ENCODE measurements at regions not wholly inside any gene's neighbourhood (a gene's known extent, or its start where the extent isn't known, plus 50 kb on each side); places are given as distances from the start of the nearest gene placed in this dataset.

GRCh38 chr4:30380404-30380998, 339.7 kb upstream of the PCDH7 start:
- CTCF ChIA-PET: interaction anchor here (0.6 to 1.4 kb wide), 7 partner anchors 8 to 56 kb away, joined by 3 to 5 read pairs (median 3); no protein-coding TSS in a partner anchor
- peak; percentile 75 for TF ChIP-seq CTCF (IDR thresholded peaks at IDR 0.05; ENCODE audit: control extremely low read depth, extremely low read depth, low read depth, missing control alignments)
- POLR2A ChIA-PET: no interaction called here
- peak; percentile 12 for DNase-seq (ENCODE audit: extremely low spot score)

- no peak for DNase-seq (ENCODE audit: extremely low spot score)
- POLR2A ChIA-PET: no interaction called here
- CTCF ChIA-PET: interaction anchor here (1.2 kb wide), 1 partner anchor 14 kb away, joined by 3 read pairs; no protein-coding TSS in a partner anchor
- no peak for TF ChIP-seq CTCF (IDR thresholded peaks at IDR 0.05; ENCODE audit: control extremely low read depth, extremely low read depth, low read depth, missing control alignments)
Measured at GRCh38 chr4:30385650-30386049, 334.5 kb upstream of the PCDH7 start.

GRCh38 chr4:30386266-30386895, 333.8 kb upstream of the PCDH7 start:
- ChIA-PET POLR2A (no interaction called here), CTCF (interaction anchor here (1.0 to 1.2 kb wide), 2 partner anchors 10 to 13 kb away, joined by 3 read pairs; no protein-coding TSS in a partner anchor)
- no peak for DNase-seq (ENCODE audit: extremely low spot score)
- no peak for TF ChIP-seq CTCF (IDR thresholded peaks at IDR 0.05; ENCODE audit: control extremely low read depth, extremely low read depth, low read depth, missing control alignments)

GRCh38 chr4:30395902-30396301, 324.3 kb upstream of the PCDH7 start:
- no peak for TF ChIP-seq CTCF (IDR thresholded peaks at IDR 0.05; ENCODE audit: control extremely low read depth, extremely low read depth, low read depth, missing control alignments)
- ChIA-PET CTCF (interaction anchor here (1.0 to 1.4 kb wide), 2 partner anchors 9 to 10 kb away, joined by 3 to 4 read pairs; no protein-coding TSS in a partner anchor), POLR2A (no interaction called here)
- DNase-seq (ENCODE audit: extremely low spot score): no peak

- TF ChIP-seq CTCF (IDR thresholded peaks at IDR 0.05; ENCODE audit: control extremely low read depth, extremely low read depth, low read depth, missing control alignments): no peak
- POLR2A ChIA-PET: no interaction called here
- CTCF ChIA-PET: interaction anchor here (1.1 to 1.3 kb wide), 2 partner anchors 9 to 16 kb away, joined by 3 read pairs; no protein-coding TSS in a partner anchor
- no peak for DNase-seq (ENCODE audit: extremely low spot score)
Measured at GRCh38 chr4:30396772-30397475, 323.2 kb upstream of the PCDH7 start.

GRCh38 chr4:30399476-30399875, 320.7 kb upstream of the PCDH7 start:
- DNase-seq (ENCODE audit: extremely low spot score): no peak
- ChIA-PET CTCF (interaction anchor here (1.1 to 1.2 kb wide), 3 partner anchors 13 to 103 kb away, joined by 3 read pairs; no protein-coding TSS in a partner anchor), POLR2A (no interaction called here)
- no peak for TF ChIP-seq CTCF (IDR thresholded peaks at IDR 0.05; ENCODE audit: control extremely low read depth, extremely low read depth, low read depth, missing control alignments)

Data from GM10248 (cell line).